Keratinocyte (primary cell): ENCODE measurements at regions not wholly inside any gene's neighbourhood (a gene's known extent, or its start where the extent isn't known, plus 50 kb on each side); places are given as distances from the start of the nearest gene placed in this dataset.

Source experiments
- DNase-seq: peaks from one replicate; pipeline ENCODE4 v3.0.0-alpha.2; 2011; ENCODE audit warnings: low read depth, missing footprints, low spot score
- FAIRE-seq: peaks from 2 replicates; lab custom pipeline; 2011; peaks lifted over from hg19 to GRCh38; lab: Jason Lieb, UNC
- H2AFZ ChIP-seq: 2 replicates; pipeline ENCODE4 v1.6.0; 2012; ENCODE audit warnings: low read length, control low read depth, inconsistent platforms; ENCODE audit not compliant: control insufficient read depth
- H3K27ac ChIP-seq: 2 replicates; pipeline ENCODE4 v1.5.1; 2011; ENCODE audit warnings: low read length; ENCODE audit not compliant: control insufficient read depth, insufficient read depth
- H3K27me3 ChIP-seq: 3 replicates; pipeline ENCODE4 v1.6.0; 2011; ENCODE audit warnings: low read length; ENCODE audit not compliant: control insufficient read depth, insufficient read depth; ENCODE audit errors: extremely low read depth
- H3K36me3 ChIP-seq, 2 experiments: 2 replicates in 1 of 2; 3 replicates in 1 of 2; pipeline ENCODE4 v1.5.1; 2011; ENCODE audit warnings: low read length in 2 of 2, mild to moderate bottlenecking in 1 of 2; ENCODE audit not compliant: control insufficient read depth in 2 of 2, insufficient read depth in 2 of 2; ENCODE audit errors: extremely low read depth in 1 of 2
- H3K4me1 ChIP-seq: 3 replicates; pipeline ENCODE4 v1.5.1; 2011; ENCODE audit warnings: low read length; ENCODE audit not compliant: control insufficient read depth, insufficient read depth; ENCODE audit errors: extremely low read depth
- H3K4me2 ChIP-seq: 3 replicates; pipeline ENCODE4 v1.6.0; 2011; ENCODE audit warnings: low read depth, low read length; ENCODE audit not compliant: control insufficient read depth, insufficient read depth; ENCODE audit errors: extremely low read depth
- H3K4me3 ChIP-seq, 3 experiments: fragments of 200-600 bp in 1 of 3; sonication (generic) in 1 of 3; 2 replicates in 2 of 3; 3 replicates in 1 of 3; pipeline ENCODE4 v1.5.1; 2011 to 2016; ENCODE audit warnings: low read length in 3 of 3, mild to moderate bottlenecking in 3 of 3, control low read depth in 2 of 3, inconsistent platforms in 1 of 3, low read depth in 1 of 3, mixed read lengths in 1 of 3, mixed run types in 1 of 3, moderate library complexity in 1 of 3; ENCODE audit not compliant: control insufficient read depth in 2 of 3, insufficient read depth in 2 of 3; ENCODE audit errors: extremely low read depth in 1 of 3
- H3K79me2 ChIP-seq: 2 replicates; pipeline ENCODE4 v1.6.0; 2012; ENCODE audit warnings: low read length; ENCODE audit not compliant: control insufficient read depth, insufficient read depth
- H3K9ac ChIP-seq: 3 replicates; pipeline ENCODE4 v1.6.0; 2011; ENCODE audit warnings: low read length; ENCODE audit not compliant: control insufficient read depth, insufficient read depth; ENCODE audit errors: extremely low read depth
- H3K9me1 ChIP-seq: 3 replicates; pipeline ENCODE4 v1.6.0; 2011; ENCODE audit warnings: low read length; ENCODE audit not compliant: control insufficient read depth, insufficient read depth; ENCODE audit errors: extremely low read depth
- H3K9me3 ChIP-seq: 2 replicates; pipeline ENCODE4 v1.5.1; 2012; ENCODE audit warnings: low read depth, low read length; ENCODE audit not compliant: control insufficient read depth
- H4K20me1 ChIP-seq: 3 replicates; pipeline ENCODE4 v1.6.0; 2011; ENCODE audit warnings: low read length; ENCODE audit not compliant: control insufficient read depth, insufficient read depth; ENCODE audit errors: extremely low read depth
- CTCF ChIP-seq, 3 experiments: IDR thresholded peaks in 1 of 3; conservative IDR thresholded peaks in 1 of 3; optimal IDR thresholded peaks in 1 of 3; 2 replicates in 2 of 3; 3 replicates in 1 of 3; pipeline versions ENCODE3 to v1.5.1; 2011; ENCODE audit warnings: low read length in 3 of 3, mild to moderate bottlenecking in 3 of 3, moderate library complexity in 2 of 3, control low read depth in 1 of 3, inconsistent platforms in 1 of 3; ENCODE audit not compliant: insufficient read depth in 2 of 3; ENCODE audit errors: extremely low read depth in 1 of 3
- EZH2 ChIP-seq: IDR thresholded peaks from one replicate; pipeline ENCODE4 v1.6.1; 2012; ENCODE audit warnings: inconsistent platforms, mild to moderate bottlenecking, low read length, moderate library complexity
- dilution Hi-C: fragments of 300-500 bp; cut with MboI; formaldehyde crosslinking; loops from one replicate; pipeline ENCODE4 v1.7.0; 2020; ENCODE audit warnings: low sequenced_read_pairs; ENCODE audit not compliant: extremely low pct_ligation_motif_present

GRCh38 chr18:39184176-39184575 lies 1618.6 kb upstream of the CELF4 start:
- FAIRE-seq (no peak), DNase-seq (no peak)
- Histone ChIP-seq H3K79me2 (no peaks in the 10 kb centered on the region), H3K36me3 (no peaks in the 10 kb centered on the region), H3K4me2 (no peak overlapping the region), H3K4me3 (no peak overlapping the region), H3K4me1 (no peaks in the 10 kb centered on the region), H3K27me3 (no peaks in the 10 kb centered on the region), H3K9me3 (no peaks in the 10 kb centered on the region), H2AFZ (no peak overlapping the region), H3K9me1 (no peaks in the 10 kb centered on the region), H4K20me1 (no peaks in the 10 kb centered on the region), H3K27ac (no peak overlapping the region), H3K9ac (no peak overlapping the region)
- dilution Hi-C loops: no loop called here
- TF ChIP-seq EZH2: no peak

- no peak overlapping the region for H3K9ac ChIP-seq
- no peak for TF ChIP-seq EZH2
- no peak for TF ChIP-seq CTCF (optimal IDR thresholded peaks at IDR 0.05 in 1 of 3, IDR thresholded peaks at IDR 0.05 in 1 of 3, conservative IDR thresholded peaks at IDR 0.05 in 1 of 3; ENCODE audit: extremely low read depth in 1 of 3, insufficient read depth in 2 of 3, low read length in 3 of 3)
- H2AFZ ChIP-seq: no peak overlapping the region
- no peaks in the 10 kb centered on the region for H3K36me3 ChIP-seq
- no peaks in the 10 kb centered on the region for H3K9me1 ChIP-seq
- no peak overlapping the region for H3K4me2 ChIP-seq
- H3K79me2 ChIP-seq: no peaks in the 10 kb centered on the region
- H4K20me1 ChIP-seq: no peaks in the 10 kb centered on the region
- H3K4me1 ChIP-seq: peaks cover under 1% of the 10 kb centered on the region
- no peak overlapping the region for H3K4me3 ChIP-seq
- H3K27ac ChIP-seq: no peak overlapping the region
- dilution Hi-C loops: no loop called here
- H3K27me3 ChIP-seq: no peaks in the 10 kb centered on the region
- H3K9me3 ChIP-seq: no peaks in the 10 kb centered on the region
- DNase-seq: no peak
- FAIRE-seq: no peak
Measured at GRCh38 chr18:39178166-39178565, 1612.6 kb upstream of the CELF4 start.

- Histone ChIP-seq H3K4me3 (no peak overlapping the region), H2AFZ (no peak overlapping the region), H3K9ac (no peak overlapping the region), H3K9me3 (no peaks in the 10 kb centered on the region), H4K20me1 (no peaks in the 10 kb centered on the region), H3K4me2 (no peak overlapping the region), H3K27ac (no peak overlapping the region), H3K36me3 (no peaks in the 10 kb centered on the region), H3K27me3 (no peaks in the 10 kb centered on the region), H3K9me1 (no peaks in the 10 kb centered on the region), H3K79me2 (no peaks in the 10 kb centered on the region), H3K4me1 (peaks cover 5% of the 10 kb centered on the region)
- dilution Hi-C loops: no loop called here
- DNase-seq (peak; percentile 5), FAIRE-seq (peak; percentile 52)
- TF ChIP-seq EZH2: no peak
- TF ChIP-seq CTCF (optimal IDR thresholded peaks at IDR 0.05 in 1 of 3, IDR thresholded peaks at IDR 0.05 in 1 of 3, conservative IDR thresholded peaks at IDR 0.05 in 1 of 3; ENCODE audit: extremely low read depth in 1 of 3, insufficient read depth in 2 of 3, low read length in 3 of 3): no peak
Measured at GRCh38 chr18:39172695-39173421, 1607.3 kb upstream of the CELF4 start.
